H7 (cell line): ENCODE measurements at regions not wholly inside any gene's neighbourhood (a gene's known extent, or its start where the extent isn't known, plus 50 kb on each side); places are given as distances from the start of the nearest gene placed in this dataset.

Experiments
- DNase-seq: peaks from one replicate; pipeline ENCODE4 v3.0.0; 2012
- H3K27me3 ChIP-seq: 2 replicates; pipeline ENCODE4 v1.6.0; 2011; ENCODE audit warnings: mild to moderate bottlenecking, low read length; ENCODE audit not compliant: control insufficient read depth, insufficient read depth
- H3K36me3 ChIP-seq: replicated peaks from 2 replicates; pipeline ENCODE4 v1.5.1; 2011; ENCODE audit warnings: low read length; ENCODE audit not compliant: control insufficient read depth, insufficient read depth
- H3K4me3 ChIP-seq: 2 replicates; pipeline ENCODE4 v1.5.1; 2011; ENCODE audit warnings: low read depth, mild to moderate bottlenecking, control low read depth, low read length, moderate library complexity; ENCODE audit not compliant: insufficient read depth

- DNase-seq: no peak
- Histone ChIP-seq H3K36me3 (no peaks in the 10 kb centered on the region), H3K27me3 (no peaks in the 10 kb centered on the region), H3K4me3 (no peak overlapping the region)
Measured at GRCh38 chr2:217037353-217037752, 177.5 kb upstream of the TNP1 start.

GRCh38 chr2:217035967-217036366, 176.1 kb upstream of the TNP1 start:
- no peak for DNase-seq
- Histone ChIP-seq H3K27me3 (no peaks in the 10 kb centered on the region), H3K4me3 (no peak overlapping the region), H3K36me3 (no peaks in the 10 kb centered on the region)

- Histone ChIP-seq H3K4me3 (no peak overlapping the region), H3K36me3 (no peaks in the 10 kb centered on the region)
- no peak for DNase-seq
Measured at GRCh38 chr2:217033186-217033585, 173.3 kb upstream of the TNP1 start.

GRCh38 chr2:217031445-217031844, 171.6 kb upstream of the TNP1 start:
- Histone ChIP-seq H3K36me3 (no peaks in the 10 kb centered on the region), H3K27me3 (no peaks in the 10 kb centered on the region), H3K4me3 (no peak overlapping the region)
- no peak for DNase-seq

More at GRCh38 chr2:217033186-217033585, 173.3 kb upstream of the TNP1 start:
- no peaks in the 10 kb centered on the region for H3K27me3 ChIP-seq

GRCh38 chr2:217030081-217030480, 170.2 kb upstream of the TNP1 start:
- Histone ChIP-seq H3K4me3 (no peak overlapping the region), H3K27me3 (no peaks in the 10 kb centered on the region), H3K36me3 (no peaks in the 10 kb centered on the region)
- no peak for DNase-seq

GRCh38 chr2:217028128-217028527, 168.3 kb upstream of the TNP1 start:
- DNase-seq: no peak
- H3K36me3 ChIP-seq: no peaks in the 10 kb centered on the region
- no peak overlapping the region for H3K4me3 ChIP-seq
- H3K27me3 ChIP-seq: no peaks in the 10 kb centered on the region

DNA sequence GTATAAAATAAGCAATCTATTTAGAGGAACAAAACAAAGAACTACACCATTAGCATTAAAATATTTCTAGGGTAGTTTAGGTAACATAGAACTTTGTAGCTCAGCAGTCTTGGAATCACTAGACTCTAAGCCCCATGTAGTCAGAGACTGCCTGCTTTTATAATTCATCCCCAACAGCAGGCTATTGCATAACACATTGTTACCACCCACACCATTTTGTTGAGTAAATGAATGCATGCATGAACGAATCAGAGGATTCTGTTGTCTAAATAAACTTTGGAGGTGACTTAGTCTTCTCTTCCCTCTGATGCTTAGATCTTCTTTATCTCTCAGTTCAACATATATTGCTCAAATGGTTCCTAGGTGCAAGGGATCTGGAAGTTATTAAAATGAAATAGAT, 167.6 kb upstream of the TNP1 start:
- Histone ChIP-seq H3K4me3 (no peak overlapping the region), H3K27me3 (no peaks in the 10 kb centered on the region), H3K36me3 (no peaks in the 10 kb centered on the region)
- DNase-seq: no peak

GRCh38 chr2:217026569-217026968, 166.7 kb upstream of the TNP1 start:
- DNase-seq: no peak
- Histone ChIP-seq H3K27me3 (no peaks in the 10 kb centered on the region), H3K4me3 (no peak overlapping the region), H3K36me3 (no peaks in the 10 kb centered on the region)

- no peak overlapping the region for H3K4me3 ChIP-seq
Measured at GRCh38 chr2:217026161-217026560, 166.3 kb upstream of the TNP1 start.

GRCh38 chr2:217023611-217024010, 163.7 kb upstream of the TNP1 start:
- H3K4me3 ChIP-seq: no peak overlapping the region
- H3K27me3 ChIP-seq: no peaks in the 10 kb centered on the region
- no peak for DNase-seq
- no peaks in the 10 kb centered on the region for H3K36me3 ChIP-seq

More at GRCh38 chr2:217026161-217026560, 166.3 kb upstream of the TNP1 start:
- Histone ChIP-seq H3K36me3 (no peaks in the 10 kb centered on the region), H3K27me3 (no peaks in the 10 kb centered on the region)
- DNase-seq: no peak

DNA sequence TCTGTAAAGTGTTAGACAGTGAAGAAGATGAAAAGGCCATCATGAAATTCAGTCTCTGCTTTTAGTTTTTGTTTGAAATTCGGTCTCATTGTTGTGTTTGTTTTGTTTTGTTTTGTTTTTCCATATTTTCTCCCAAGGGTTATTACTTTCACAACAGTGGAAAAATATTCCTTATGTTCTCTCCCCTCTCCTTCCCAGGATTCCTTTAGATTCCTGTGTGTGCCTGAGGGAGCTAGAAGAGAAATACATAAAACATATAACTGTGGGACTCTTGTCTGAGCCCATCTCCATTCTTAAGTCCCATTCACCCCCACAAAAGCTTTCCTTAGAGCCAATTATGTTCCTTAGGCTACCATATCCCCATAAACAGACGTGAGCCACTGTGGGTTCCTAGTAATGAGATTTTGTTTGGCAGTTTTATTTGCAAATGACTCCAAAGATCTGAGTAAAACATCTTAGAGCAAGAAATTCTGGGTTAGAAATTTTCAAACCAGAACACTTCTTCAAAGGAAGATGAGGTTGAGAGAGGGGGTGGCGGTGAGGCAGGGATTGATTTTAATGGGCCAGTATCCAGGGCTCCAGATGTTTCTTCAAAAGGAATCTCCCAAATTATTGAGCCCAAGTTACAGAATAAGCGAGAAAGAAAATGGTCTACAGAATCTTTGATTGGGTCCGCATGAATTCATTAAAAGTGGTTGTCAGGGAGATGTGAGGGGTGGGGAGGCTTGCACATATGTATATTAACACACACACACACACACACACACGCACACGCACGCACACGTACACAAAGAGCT, 157.8 kb upstream of the TNP1 start:
- no peak for DNase-seq
- no peaks in the 10 kb centered on the region; the same call in 1 of the 2 replicates for H3K27me3 ChIP-seq
- H3K36me3 ChIP-seq: no peaks in the 10 kb centered on the region
- no peak overlapping the region for H3K4me3 ChIP-seq

DNA sequence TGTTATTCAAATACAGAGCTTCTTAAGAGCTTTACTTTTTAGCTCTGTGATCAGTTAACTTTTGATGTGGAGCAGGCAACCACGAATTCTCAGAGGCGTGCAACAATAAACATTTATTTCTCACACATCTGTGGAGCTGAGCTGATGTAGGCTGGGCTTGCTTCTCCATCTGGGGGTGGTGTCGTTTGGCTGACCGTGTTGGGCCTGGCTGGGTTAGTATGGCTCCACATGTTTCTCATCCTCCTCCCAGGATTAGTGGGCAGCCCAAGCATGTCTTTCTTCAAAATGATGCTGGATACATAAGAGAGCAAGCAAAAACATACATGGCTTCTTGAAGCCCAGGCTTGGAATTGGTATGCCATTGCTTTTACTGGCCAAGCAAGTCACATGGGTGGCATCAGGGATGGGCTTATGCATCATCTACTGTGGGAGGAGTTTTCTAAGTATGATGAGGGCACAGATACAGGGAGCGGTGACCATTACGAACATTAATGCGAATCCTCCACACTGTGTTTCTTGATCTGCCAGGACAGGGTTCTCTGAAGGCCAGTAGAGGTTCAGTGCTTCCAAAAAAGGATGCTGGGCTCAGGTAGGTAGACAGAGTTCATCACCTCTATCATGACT, 157.0 kb upstream of the TNP1 start:
- no peaks in the 10 kb centered on the region; the same call in 1 of the 2 replicates for H3K27me3 ChIP-seq
- DNase-seq: no peak
- H3K4me3 ChIP-seq: no peak overlapping the region
- H3K36me3 ChIP-seq: no peaks in the 10 kb centered on the region

GRCh38 chr2:217014328-217015105, 154.7 kb upstream of the TNP1 start:
- no peak overlapping the region for H3K4me3 ChIP-seq
- no peak for DNase-seq

GRCh38 chr2:217013926-217014325, 154.1 kb upstream of the TNP1 start:
- DNase-seq: no peak
- Histone ChIP-seq H3K36me3 (no peaks in the 10 kb centered on the region), H3K27me3 (no peaks in the 10 kb centered on the region; the same call in 1 of the 2 replicates), H3K4me3 (no peak overlapping the region)

More at GRCh38 chr2:217014328-217015105, 154.7 kb upstream of the TNP1 start:
- no peaks in the 10 kb centered on the region for H3K36me3 ChIP-seq
- H3K27me3 ChIP-seq: no peaks in the 10 kb centered on the region; the same call in 1 of the 2 replicates
